Smooth muscle cell (in vitro differentiated cells): ENCODE measurements at regions not wholly inside any gene's neighbourhood (a gene's known extent, or its start where the extent isn't known, plus 50 kb on each side); places are given as distances from the start of the nearest gene placed in this dataset.
"Not testable (repeated sequence)": the region's sequence is repeated elsewhere in the genome, so short reads cannot be mapped to it uniquely, and the experiment has no call there.

Source experiments
- DNase-seq: peaks from one replicate; lab custom pipeline; 2025; ENCODE audit not compliant: unreplicated experiment; lab: John Stamatoyannopoulos, UW
- H2AFZ ChIP-seq: fragments of 200-600 bp; sonication (generic); 2 replicates; pipeline ENCODE4 v1.6.0; 2016; ENCODE audit warnings: antibody characterized with exemption, low read depth, mild to moderate bottlenecking
- H3F3A ChIP-seq: fragments of 200-600 bp; sonication (generic); 2 replicates; pipeline ENCODE4 v1.6.0; 2017; ENCODE audit warnings: antibody characterized with exemption, low read depth
- H3K27ac ChIP-seq: fragments of 200-600 bp; sonication (generic); 2 replicates; pipeline ENCODE4 v1.5.1; 2016; ENCODE audit warnings: low read depth, mild to moderate bottlenecking
- H3K27me3 ChIP-seq: fragments of 200-600 bp; sonication (generic); 2 replicates; pipeline ENCODE4 v1.6.1; 2016; ENCODE audit warnings: low read depth, mild to moderate bottlenecking
- H3K36me3 ChIP-seq: fragments of 200-600 bp; sonication (generic); 2 replicates; pipeline ENCODE4 v1.5.1; 2016; ENCODE audit warnings: low read depth
- H3K4me1 ChIP-seq: fragments of 200-600 bp; sonication (generic); 2 replicates; pipeline ENCODE4 v1.5.1; 2016; ENCODE audit warnings: low read depth
- H3K4me2 ChIP-seq: fragments of 200-600 bp; sonication (generic); 2 replicates; pipeline ENCODE4 v1.6.0; 2016; ENCODE audit warnings: mild to moderate bottlenecking
- H3K4me3 ChIP-seq: fragments of 200-600 bp; sonication (generic); 2 replicates; pipeline ENCODE4 v1.5.1; 2016; ENCODE audit warnings: mild to moderate bottlenecking
- H3K79me2 ChIP-seq: fragments of 200-600 bp; sonication (generic); 2 replicates; pipeline ENCODE4 v1.6.0; 2016; ENCODE audit warnings: low read depth, mild to moderate bottlenecking
- H3K9ac ChIP-seq: fragments of 200-600 bp; sonication (generic); 2 replicates; pipeline ENCODE4 v1.6.0; 2016; ENCODE audit warnings: low read depth
- H3K9me3 ChIP-seq: fragments of 200-600 bp; sonication (generic); replicated peaks from 2 replicates; pipeline ENCODE4 v1.5.1; 2016; ENCODE audit warnings: low read depth
- H4K20me1 ChIP-seq: fragments of 200-600 bp; sonication (generic); 2 replicates; pipeline ENCODE4 v1.6.0; 2016; ENCODE audit warnings: low read depth
- WGBS: methylation state at CpG from one replicate; pipeline ENCODE4 v1.1.7; 2016; ENCODE audit warnings: low lambda C conversion rate; 5-methylcytosine and 5-hydroxymethylcytosine counted together
- TF ChIP-seq, protein P1 (sequence below): fragments of 200-600 bp; sonication (generic); IDR thresholded peaks from 2 replicates; pipeline ENCODE4 v1.5.1; 2017; ENCODE audit warnings: borderline replicate concordance, mild to moderate bottlenecking, antibody characterized with exemption; ENCODE audit not compliant: insufficient read depth, poor library complexity, severe bottlenecking

DNA sequence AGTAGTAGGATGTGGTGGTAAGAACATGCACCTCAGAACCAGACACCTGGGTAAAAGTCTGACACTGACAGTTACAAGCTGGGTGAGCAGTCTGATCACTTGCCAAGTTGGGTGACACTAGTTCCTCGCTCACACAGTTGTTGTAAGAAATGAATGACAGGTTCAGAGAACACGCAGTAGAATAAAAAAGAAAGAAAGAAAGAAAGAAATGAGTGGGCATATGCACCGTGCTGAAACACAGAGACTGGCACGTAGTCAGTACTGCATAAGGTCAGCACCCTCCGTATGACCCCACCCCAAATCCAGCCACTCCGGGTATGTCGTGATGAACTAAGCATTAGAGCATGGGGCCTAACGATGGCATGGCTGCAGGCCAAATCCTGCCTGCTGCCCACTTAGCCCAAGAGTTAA is 90.6 kb downstream of the GLUL start:
- H3K9me3 ChIP-seq: no peaks in the 10 kb centered on the region
- no peak overlapping the region for H3K4me3 ChIP-seq
- H3F3A ChIP-seq: no peaks in the 10 kb centered on the region
- H3K4me2 ChIP-seq: no peak overlapping the region
- H4K20me1 ChIP-seq: no peaks in the 10 kb centered on the region
- no peak overlapping the region for H3K9ac ChIP-seq
- 81% methylated on average over 8 of the region's 8 CpGs for WGBS
- H2AFZ ChIP-seq: no peak overlapping the region
- peaks cover 18% of the 10 kb centered on the region for H3K4me1 ChIP-seq
- no peaks in the 10 kb centered on the region for H3K27me3 ChIP-seq
- no peaks in the 10 kb centered on the region for H3K36me3 ChIP-seq
- TF ChIP-seq, protein P1, sequence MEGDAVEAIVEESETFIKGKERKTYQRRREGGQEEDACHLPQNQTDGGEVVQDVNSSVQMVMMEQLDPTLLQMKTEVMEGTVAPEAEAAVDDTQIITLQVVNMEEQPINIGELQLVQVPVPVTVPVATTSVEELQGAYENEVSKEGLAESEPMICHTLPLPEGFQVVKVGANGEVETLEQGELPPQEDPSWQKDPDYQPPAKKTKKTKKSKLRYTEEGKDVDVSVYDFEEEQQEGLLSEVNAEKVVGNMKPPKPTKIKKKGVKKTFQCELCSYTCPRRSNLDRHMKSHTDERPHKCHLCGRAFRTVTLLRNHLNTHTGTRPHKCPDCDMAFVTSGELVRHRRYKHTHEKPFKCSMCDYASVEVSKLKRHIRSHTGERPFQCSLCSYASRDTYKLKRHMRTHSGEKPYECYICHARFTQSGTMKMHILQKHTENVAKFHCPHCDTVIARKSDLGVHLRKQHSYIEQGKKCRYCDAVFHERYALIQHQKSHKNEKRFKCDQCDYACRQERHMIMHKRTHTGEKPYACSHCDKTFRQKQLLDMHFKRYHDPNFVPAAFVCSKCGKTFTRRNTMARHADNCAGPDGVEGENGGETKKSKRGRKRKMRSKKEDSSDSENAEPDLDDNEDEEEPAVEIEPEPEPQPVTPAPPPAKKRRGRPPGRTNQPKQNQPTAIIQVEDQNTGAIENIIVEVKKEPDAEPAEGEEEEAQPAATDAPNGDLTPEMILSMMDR: no peak
- DNase-seq: no peak
- H3K79me2 ChIP-seq: no peaks in the 10 kb centered on the region
- H3K27ac ChIP-seq: no peak overlapping the region

DNA sequence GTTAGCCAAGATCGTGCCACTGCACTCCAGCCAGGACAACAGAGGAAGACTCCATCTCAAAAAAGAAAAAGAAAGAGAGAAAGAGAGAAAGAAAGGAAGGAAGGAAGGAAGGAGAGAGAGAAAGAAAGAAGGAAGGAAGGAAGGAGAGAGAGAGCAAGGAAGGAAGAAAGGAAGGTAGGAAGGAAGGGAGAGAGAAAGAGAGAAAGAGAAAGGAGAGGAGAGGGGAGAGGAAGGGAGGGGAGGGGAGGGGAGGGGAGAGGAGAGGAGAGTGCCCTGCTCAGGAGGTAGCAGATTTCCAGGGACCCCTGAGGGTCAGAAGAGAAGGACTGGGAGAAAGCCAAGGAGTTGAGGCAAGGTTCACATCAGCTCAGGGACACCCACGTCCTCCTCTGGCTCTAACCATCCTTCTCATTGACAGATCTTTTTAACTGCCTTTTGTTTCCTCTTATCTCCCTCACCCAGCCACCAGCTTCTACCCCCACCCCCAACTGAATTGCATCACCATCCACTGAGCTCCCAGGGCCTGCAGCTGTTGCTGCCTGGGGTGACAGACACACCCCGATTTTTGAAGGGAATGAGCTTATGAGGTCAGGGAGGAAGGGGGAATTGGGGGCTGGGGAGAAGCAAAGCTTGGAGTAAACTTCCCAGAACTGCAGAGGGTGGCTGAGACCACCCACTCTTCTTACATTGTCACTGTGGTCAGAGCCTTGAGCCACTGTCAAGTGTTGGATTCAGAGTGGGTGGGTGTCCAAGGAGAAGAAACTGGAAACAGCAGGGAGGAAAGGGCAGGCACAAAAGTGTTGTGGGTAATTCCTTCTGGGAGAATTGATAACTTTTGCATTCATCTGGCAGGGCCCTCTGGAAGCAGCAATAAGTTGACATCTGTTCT is 91.6 kb downstream of the GLUL start:
- H3K4me3 ChIP-seq: no peak overlapping the region
- H3K36me3 ChIP-seq: no peaks in the 10 kb centered on the region
- H3K9ac ChIP-seq: no peak overlapping the region
- H3F3A ChIP-seq: no peaks in the 10 kb centered on the region
- TF ChIP-seq, protein P1: no peak
- WGBS: 49% methylated on average over 2 of the region's 3 CpGs
- DNase-seq: no peak
- no peaks in the 10 kb centered on the region for H3K9me3 ChIP-seq
- no peaks in the 10 kb centered on the region for H4K20me1 ChIP-seq
- H3K27ac ChIP-seq: no peak overlapping the region
- no peaks in the 10 kb centered on the region for H3K79me2 ChIP-seq
- H3K4me1 ChIP-seq: peaks cover 18% of the 10 kb centered on the region
- H3K27me3 ChIP-seq: no peaks in the 10 kb centered on the region
- no peak overlapping the region for H3K4me2 ChIP-seq
- H2AFZ ChIP-seq: peak overlapping the region; percentile 69

DNA sequence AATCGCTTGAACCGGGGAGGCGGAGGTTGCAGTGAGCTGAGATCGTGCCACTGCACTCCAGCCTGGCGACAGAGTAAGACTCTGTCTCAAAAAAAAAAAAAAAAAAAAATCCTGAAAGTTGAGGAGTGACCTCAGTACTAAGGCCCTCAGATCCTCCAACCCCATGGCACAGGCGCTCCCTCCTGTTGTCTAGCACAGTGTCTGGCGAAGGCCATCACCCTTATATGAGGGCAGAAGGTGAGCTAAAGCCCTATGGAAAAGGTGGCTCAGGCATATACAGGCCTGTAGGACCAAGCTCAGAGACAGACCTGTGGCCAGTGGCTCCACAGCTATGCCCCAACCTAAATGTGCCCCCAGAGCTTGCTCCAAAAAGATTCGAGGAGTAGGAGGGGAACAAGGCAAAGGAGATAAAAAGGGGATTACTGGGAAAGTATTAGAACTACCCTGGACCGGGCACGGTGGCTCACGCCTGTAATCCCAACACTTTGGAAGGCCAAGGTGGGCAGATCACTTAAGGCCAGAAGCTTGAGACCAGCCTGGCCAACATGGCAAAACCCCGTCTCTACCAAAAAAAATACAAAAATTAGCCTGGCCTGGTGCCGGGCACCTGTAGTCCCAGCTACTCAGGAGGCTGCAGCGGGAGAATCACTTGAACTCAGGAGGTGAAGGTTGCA is 92.4 kb downstream of the GLUL start:
- H3F3A ChIP-seq, H3K36me3 ChIP-seq, H4K20me1 ChIP-seq, DNase-seq, H3K9me3 ChIP-seq, H3K27ac ChIP-seq, H3K4me3 ChIP-seq, H3K4me2 ChIP-seq, H3K79me2 ChIP-seq, H2AFZ ChIP-seq, H3K27me3 ChIP-seq, H3K9ac ChIP-seq: not testable (repeated sequence)
- 92% methylated on average over 14 of the region's 14 CpGs for WGBS
- H3K4me1 ChIP-seq: peaks cover 18% of the 10 kb centered on the region

DNA sequence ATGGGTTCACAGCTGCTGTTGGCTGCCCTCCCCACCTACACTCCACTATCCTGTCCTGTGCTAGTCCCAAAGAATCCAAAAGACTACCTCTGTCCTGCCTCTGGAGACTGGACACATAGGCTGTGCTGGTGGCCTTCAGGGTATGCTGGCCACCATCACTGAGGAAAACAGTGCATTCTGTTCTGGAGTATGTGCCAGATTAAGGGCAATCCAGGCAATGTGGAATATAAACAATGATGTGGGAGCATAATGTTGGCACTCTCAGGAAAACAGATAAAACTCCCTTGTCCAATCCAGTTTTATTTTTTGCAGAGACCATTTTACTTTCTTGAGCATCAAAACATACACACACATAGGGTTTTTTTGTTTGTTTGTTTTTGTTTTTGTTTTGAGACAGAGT is 94.3 kb downstream of the GLUL start:
- Histone ChIP-seq H3K9ac (no peak overlapping the region), H3K9me3 (no peaks in the 10 kb centered on the region)
- no peak for DNase-seq

More for the DNA sequence above, 94.3 kb downstream of the GLUL start:
- Histone ChIP-seq H4K20me1 (no peaks in the 10 kb centered on the region), H3K4me1 (peaks cover 16% of the 10 kb centered on the region), H2AFZ (no peak overlapping the region), H3K79me2 (no peaks in the 10 kb centered on the region), H3K36me3 (no peaks in the 10 kb centered on the region), H3F3A (no peaks in the 10 kb centered on the region), H3K4me2 (no peak overlapping the region), H3K4me3 (no peak overlapping the region), H3K27me3 (no peaks in the 10 kb centered on the region), H3K27ac (no peak overlapping the region)
- TF ChIP-seq, protein P1: no peak
